Glutamatergic neuron (in vitro differentiated cells): ENCODE measurements at regions not wholly inside any gene's neighbourhood (a gene's known extent, or its start where the extent isn't known, plus 50 kb on each side); places are given as distances from the start of the nearest gene placed in this dataset.
A peak's percentile ranks its signal among the peaks of the same experiment; 100 is the strongest.

Source experiments
- DNase-seq: peaks from one replicate; pipeline ENCODE4 v3.0.0; 2022
- H3K27ac Mint-ChIP-seq: one replicate; pipeline ENCODE4 v1.8.0; 2020; ENCODE audit warnings: mild to moderate bottlenecking, mixed read lengths, inconsistent platforms; ENCODE audit not compliant: unreplicated experiment
- H3K27me3 Mint-ChIP-seq: one replicate; pipeline ENCODE4 v1.8.0; 2020; ENCODE audit warnings: mild to moderate bottlenecking, moderate library complexity, mixed read lengths, inconsistent platforms; ENCODE audit not compliant: unreplicated experiment
- H3K36me3 Mint-ChIP-seq: one replicate; pipeline ENCODE4 v1.8.0; 2020; ENCODE audit warnings: mild to moderate bottlenecking, mixed read lengths, inconsistent platforms; ENCODE audit not compliant: unreplicated experiment
- H3K4me1 Mint-ChIP-seq: one replicate; pipeline ENCODE4 v1.8.0; 2020; ENCODE audit warnings: mild to moderate bottlenecking, low read depth, mixed read lengths, inconsistent platforms; ENCODE audit not compliant: unreplicated experiment
- H3K4me3 Mint-ChIP-seq: one replicate; pipeline ENCODE4 v1.8.0; 2020; ENCODE audit warnings: mild to moderate bottlenecking, mixed read lengths, inconsistent platforms; ENCODE audit not compliant: unreplicated experiment
- H3K9me3 Mint-ChIP-seq: one replicate; pipeline ENCODE4 v1.8.0; 2020; ENCODE audit warnings: mild to moderate bottlenecking, moderate library complexity, mixed read lengths, inconsistent platforms; ENCODE audit not compliant: unreplicated experiment
- CTCF ChIP-seq: fragments of 200-600 bp; sonication (generic); IDR thresholded peaks from one replicate; pipeline ENCODE4 v1.5.0; 2021; ENCODE audit not compliant: partially characterized antibody, unreplicated experiment

- no peak overlapping the region for H3K4me3 Mint-ChIP-seq
- H3K4me1 Mint-ChIP-seq: peaks cover 16% of the 10 kb centered on the region
- H3K27me3 Mint-ChIP-seq: peaks cover 5% of the 10 kb centered on the region
- peaks cover 7% of the 10 kb centered on the region for H3K9me3 Mint-ChIP-seq
- no peak for TF ChIP-seq CTCF
- peaks cover 18% of the 10 kb centered on the region for H3K36me3 Mint-ChIP-seq
- DNase-seq: no peak
- peak overlapping the region; percentile 36 for H3K27ac Mint-ChIP-seq
Observed at GRCh38 chr12:119258149-119258548, 76.4 kb upstream of the CCDC60 start.

- peaks cover 15% of the 10 kb centered on the region for H3K36me3 Mint-ChIP-seq
- peaks cover 3% of the 10 kb centered on the region for H3K27me3 Mint-ChIP-seq
- no peak for TF ChIP-seq CTCF
- H3K4me1 Mint-ChIP-seq: peaks cover 16% of the 10 kb centered on the region
- H3K4me3 Mint-ChIP-seq: no peak overlapping the region
- no peak for DNase-seq
- H3K27ac Mint-ChIP-seq: peak overlapping the region; percentile 36
- peaks cover 7% of the 10 kb centered on the region for H3K9me3 Mint-ChIP-seq
Observed at GRCh38 chr12:119258556-119258955, 76.0 kb upstream of the CCDC60 start.

- no peak overlapping the region for H3K4me3 Mint-ChIP-seq
- DNase-seq: no peak
- H3K27ac Mint-ChIP-seq: no peak overlapping the region
- H3K27me3 Mint-ChIP-seq: peaks cover 2% of the 10 kb centered on the region
- no peak for TF ChIP-seq CTCF
- H3K36me3 Mint-ChIP-seq: peaks cover 15% of the 10 kb centered on the region
- H3K9me3 Mint-ChIP-seq: peaks cover 7% of the 10 kb centered on the region
- H3K4me1 Mint-ChIP-seq: peaks cover 16% of the 10 kb centered on the region
Observed at GRCh38 chr12:119259484-119259883, 75.0 kb upstream of the CCDC60 start.

GRCh38 chr12:119262388-119262787 lies 72.1 kb upstream of the CCDC60 start:
- DNase-seq: no peak

GRCh38 chr12:119263466-119263865 lies 71.1 kb upstream of the CCDC60 start:
- H3K9me3 Mint-ChIP-seq: peaks cover 1% of the 10 kb centered on the region
- H3K27me3 Mint-ChIP-seq: peaks cover 2% of the 10 kb centered on the region
- no peak for DNase-seq
- no peak overlapping the region for H3K27ac Mint-ChIP-seq
- H3K4me1 Mint-ChIP-seq: peaks cover 6% of the 10 kb centered on the region
- H3K36me3 Mint-ChIP-seq: peaks cover 8% of the 10 kb centered on the region
- TF ChIP-seq CTCF: no peak
- H3K4me3 Mint-ChIP-seq: no peak overlapping the region

More at GRCh38 chr12:119262388-119262787, 72.1 kb upstream of the CCDC60 start:
- no peak for TF ChIP-seq CTCF
- peaks cover 14% of the 10 kb centered on the region for H3K4me1 Mint-ChIP-seq
- no peak overlapping the region for H3K4me3 Mint-ChIP-seq
- peaks cover 5% of the 10 kb centered on the region for H3K9me3 Mint-ChIP-seq
- H3K27me3 Mint-ChIP-seq: peaks cover 2% of the 10 kb centered on the region
- no peak overlapping the region for H3K27ac Mint-ChIP-seq
- peaks cover 8% of the 10 kb centered on the region for H3K36me3 Mint-ChIP-seq
